ENCODE measurements at regions not wholly inside any gene's neighbourhood (a gene's known extent, or its start where the extent isn't known, plus 50 kb on each side); places are given as distances from the start of the nearest gene placed in this dataset.

DNA sequence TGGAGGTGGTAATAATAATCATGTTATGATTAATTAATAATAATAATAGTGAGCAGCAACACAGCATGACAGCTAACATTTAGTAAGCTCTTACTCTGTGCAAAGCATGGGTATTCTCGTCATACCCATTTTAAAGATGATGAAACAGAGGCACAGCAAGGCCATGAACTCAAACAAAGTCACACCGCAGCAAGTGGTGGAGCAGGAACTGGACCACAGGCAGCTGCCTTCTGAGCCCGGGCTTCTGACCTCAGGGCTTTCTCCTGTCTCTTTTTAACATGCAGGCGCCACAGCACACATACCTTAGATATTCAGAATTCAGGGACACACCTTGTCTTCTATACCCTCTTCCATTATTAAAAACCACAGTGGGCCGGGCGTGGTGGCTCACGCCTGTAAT lies 50.7 kb upstream of the SPATA12 start:
- H3K36me3 ChIP-seq: no peaks in the 10 kb centered on the region

DNA sequence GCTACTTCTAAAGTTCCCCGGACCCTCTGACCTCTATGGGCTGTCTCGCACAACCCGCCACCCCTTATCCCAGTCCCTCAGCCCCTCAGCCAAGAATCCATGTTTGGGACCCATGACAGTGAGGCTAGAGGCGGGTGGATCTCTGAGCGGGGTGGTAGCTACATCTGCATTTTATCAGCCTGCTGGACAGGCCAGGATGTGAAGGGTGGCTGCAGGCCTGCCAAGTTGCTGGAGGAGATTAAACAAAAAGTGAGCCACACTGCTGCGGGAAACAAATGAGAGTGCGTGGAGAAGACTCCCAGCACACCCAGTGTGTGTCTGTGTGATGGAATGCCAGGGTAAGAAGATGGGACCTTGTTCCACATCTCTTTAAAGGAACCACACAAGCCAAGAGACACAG lies 51.1 kb upstream of the SPATA12 start:
- H3K4me3 ChIP-seq: no peak overlapping the region
- H3K36me3 ChIP-seq: no peaks in the 10 kb centered on the region
- H3K27me3 ChIP-seq: no peaks in the 10 kb centered on the region
- DNase-seq: no peak
- no peaks in the 10 kb centered on the region for H3K9me3 ChIP-seq

More for the DNA sequence above, 50.7 kb upstream of the SPATA12 start:
- no peak for DNase-seq
- Histone ChIP-seq H3K4me3 (no peak overlapping the region), H3K9me3 (no peaks in the 10 kb centered on the region), H3K27me3 (no peaks in the 10 kb centered on the region)

DNA sequence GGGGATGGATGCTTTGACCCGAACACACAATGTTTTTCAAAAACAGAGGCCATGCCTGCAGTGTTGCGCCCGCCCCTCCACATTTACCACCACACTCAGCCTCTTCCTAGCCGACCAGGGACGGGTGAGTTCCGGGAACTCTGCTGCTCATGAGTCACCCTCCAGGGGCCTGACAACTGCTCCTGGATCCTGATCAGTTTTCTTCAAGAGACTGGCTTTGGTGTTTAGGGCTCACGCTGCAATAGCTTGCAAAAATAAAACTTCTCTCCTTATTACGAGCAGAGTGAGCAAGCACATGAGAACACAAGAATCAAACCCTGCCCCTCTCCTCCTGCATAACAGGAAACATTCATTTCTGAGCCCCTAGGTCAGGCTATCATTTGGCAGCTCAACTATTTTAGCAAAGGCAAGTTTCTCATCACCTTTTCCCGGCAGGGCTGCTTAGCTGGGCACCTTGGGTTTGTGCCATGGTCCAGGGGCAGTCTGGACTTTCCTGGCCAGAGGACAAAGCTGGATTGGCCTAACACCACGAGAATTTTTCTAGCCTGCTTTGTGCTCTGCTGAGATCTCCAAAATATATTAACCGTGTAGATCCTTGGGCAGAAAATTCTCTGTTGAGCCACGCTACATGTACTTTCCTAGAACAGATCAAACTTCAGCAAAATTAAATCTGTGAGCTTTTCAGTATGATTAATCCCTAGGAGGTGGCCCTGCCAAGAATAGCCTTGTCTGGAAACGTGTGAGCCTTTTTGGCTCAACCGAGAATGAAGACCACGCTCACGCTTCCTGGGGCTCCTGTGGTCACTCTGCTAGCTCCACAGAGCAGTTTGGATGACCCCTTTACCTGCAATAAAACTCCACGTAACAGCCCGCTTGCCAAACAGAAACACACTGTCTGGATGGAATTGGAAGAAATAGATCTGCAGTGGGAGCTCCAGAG lies 52.7 kb upstream of the SPATA12 start:
- DNase-seq: peak; percentile 84
- Histone ChIP-seq H3K4me3 (no peak overlapping the region), H3K27me3 (no peaks in the 10 kb centered on the region), H3K36me3 (no peaks in the 10 kb centered on the region), H3K9me3 (no peaks in the 10 kb centered on the region)

DNA sequence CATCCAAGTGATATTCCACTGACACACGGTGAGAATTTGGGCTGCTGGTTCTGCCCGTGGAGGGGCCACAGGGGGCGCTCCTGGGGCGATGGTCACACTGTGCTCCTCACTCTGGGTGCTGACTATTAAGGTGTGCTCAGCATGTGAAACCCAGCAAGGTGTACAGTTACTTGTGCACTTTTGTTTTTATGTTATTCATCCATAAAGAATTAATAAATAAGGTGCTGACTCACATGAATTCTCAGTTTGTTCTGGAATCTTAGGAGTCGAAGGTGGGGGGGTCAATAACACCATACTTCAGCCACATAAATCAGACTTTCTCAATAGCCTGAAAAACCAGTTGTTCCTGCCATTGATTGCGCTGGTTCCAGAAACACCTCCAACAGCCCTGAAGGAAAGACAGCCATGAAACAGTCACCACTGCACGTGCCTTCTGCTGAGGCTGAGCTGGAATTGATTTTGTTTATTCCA lies 53.5 kb upstream of the SPATA12 start:
- Histone ChIP-seq H3K27me3 (no peaks in the 10 kb centered on the region), H3K36me3 (no peaks in the 10 kb centered on the region), H3K9me3 (no peaks in the 10 kb centered on the region), H3K4me3 (no peak overlapping the region)
- no peak for DNase-seq

DNA sequence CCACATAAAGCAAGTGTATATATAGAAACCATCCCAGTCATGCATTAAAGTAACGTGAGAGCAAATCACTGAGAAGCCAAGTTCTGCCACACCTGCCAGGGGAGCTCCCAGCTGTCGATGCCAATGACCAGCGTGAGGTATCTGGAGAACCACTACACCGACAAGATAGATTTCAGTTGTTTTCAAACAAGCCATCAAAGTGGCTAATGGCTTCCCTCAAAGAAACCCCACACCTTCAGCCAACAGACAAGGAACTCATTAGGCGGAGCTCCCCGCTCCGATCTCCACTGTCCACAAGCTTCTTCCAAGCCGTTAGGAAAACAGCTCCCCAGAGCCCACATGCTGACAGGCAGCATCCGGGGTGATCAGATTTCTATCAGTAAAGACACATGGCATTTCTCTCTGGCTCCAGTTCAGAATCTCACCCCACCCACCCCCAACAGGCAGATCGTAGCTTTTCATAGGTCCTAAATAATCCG lies 54.2 kb upstream of the SPATA12 start:
- Histone ChIP-seq H3K36me3 (no peaks in the 10 kb centered on the region), H3K27me3 (no peaks in the 10 kb centered on the region), H3K4me3 (no peak overlapping the region), H3K9me3 (no peaks in the 10 kb centered on the region)
- no peak for DNase-seq

DNA sequence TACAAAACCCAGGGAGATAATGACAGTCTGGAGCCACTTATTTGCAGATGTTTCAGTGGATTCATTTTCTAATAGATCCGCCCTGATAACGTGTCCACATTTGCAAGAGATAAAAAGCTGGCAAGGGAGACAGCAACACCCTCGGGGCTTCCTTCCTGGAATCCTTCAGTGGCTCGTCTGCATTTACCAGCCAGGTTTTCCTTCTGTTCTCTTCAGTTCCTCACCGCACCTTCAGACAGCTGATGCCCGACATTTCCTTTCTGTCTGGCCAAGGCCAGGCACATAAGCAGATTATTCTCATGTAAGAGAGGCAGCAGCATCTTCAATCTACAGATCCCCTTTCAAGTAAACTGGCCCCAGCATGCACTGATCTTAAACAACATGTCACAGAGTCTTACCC lies 56.2 kb upstream of the SPATA12 start:
- H3K27me3 ChIP-seq: no peaks in the 10 kb centered on the region
- H3K36me3 ChIP-seq: no peaks in the 10 kb centered on the region
- DNase-seq: no peak
- H3K9me3 ChIP-seq: no peaks in the 10 kb centered on the region
- H3K4me3 ChIP-seq: no peak overlapping the region

DNA sequence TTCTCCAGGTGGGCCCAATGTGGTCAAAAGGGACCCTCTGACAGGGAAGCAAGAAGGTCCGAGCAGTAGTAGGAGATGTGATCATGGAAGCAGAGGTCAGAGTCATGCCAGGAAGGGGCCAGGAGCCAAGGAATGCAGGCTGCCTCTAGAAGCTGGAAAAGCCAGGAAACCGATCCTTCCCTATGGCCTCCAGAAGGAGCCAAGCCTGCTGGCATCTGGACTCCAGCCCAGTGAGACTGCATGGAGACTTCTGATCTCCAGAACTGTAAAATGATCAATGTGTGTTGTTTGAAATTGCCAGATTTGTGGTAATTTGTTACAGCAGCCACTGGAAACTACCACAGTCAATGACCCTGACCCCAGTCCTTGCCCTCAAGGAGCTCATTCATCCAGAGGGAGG lies 56.8 kb upstream of the SPATA12 start:
- peak; percentile 67 for DNase-seq

DNA sequence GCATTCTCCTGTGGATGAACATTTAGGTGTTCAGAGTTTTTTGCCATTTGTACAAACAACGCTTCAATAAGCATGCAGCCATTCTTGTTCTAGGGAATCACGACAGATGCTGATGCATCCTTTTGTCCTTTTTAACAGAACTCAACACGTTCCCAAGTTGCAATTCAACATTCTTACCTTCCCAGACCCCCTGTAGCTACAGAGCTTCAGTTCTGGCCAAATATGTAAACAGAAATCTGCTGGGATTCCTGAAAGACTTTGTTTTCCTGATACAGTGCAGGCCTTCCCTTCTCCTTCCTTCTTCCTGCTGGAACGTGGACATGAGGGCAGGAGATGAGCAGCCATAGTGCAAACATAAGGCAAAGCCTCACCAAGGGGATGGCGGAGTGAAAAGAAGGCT lies 59.1 kb upstream of the SPATA12 start:
- no peaks in the 10 kb centered on the region for H3K36me3 ChIP-seq

More for the DNA sequence above, 56.8 kb upstream of the SPATA12 start:
- Histone ChIP-seq H3K4me3 (no peak overlapping the region), H3K36me3 (no peaks in the 10 kb centered on the region), H3K27me3 (no peaks in the 10 kb centered on the region), H3K9me3 (no peaks in the 10 kb centered on the region)

DNA sequence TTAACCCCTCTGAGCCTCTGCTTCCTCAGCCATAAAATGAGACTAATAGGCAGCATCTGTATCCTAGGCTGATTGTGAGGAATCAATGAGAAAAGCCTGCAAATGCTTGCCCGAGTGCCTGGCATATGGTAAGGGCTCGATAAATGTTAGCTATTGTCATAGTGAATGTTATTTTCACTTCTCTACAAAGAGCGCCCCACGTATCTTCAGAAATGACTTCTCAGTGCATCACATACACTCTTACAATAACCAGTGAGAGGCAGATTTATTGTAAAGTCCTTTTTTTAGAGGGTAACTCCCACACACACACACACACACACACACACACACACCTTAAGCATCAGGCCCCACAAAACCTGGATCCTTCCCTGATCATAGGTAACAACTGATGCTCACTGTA lies 60.5 kb upstream of the SPATA12 start:
- Histone ChIP-seq H3K27me3 (no peaks in the 10 kb centered on the region), H3K36me3 (no peaks in the 10 kb centered on the region), H3K9me3 (no peaks in the 10 kb centered on the region), H3K4me3 (no peak overlapping the region)
- DNase-seq: no peak

More for the DNA sequence above, 59.1 kb upstream of the SPATA12 start:
- no peak for DNase-seq
- no peaks in the 10 kb centered on the region for H3K27me3 ChIP-seq
- H3K4me3 ChIP-seq: no peak overlapping the region
- H3K9me3 ChIP-seq: no peaks in the 10 kb centered on the region

DNA sequence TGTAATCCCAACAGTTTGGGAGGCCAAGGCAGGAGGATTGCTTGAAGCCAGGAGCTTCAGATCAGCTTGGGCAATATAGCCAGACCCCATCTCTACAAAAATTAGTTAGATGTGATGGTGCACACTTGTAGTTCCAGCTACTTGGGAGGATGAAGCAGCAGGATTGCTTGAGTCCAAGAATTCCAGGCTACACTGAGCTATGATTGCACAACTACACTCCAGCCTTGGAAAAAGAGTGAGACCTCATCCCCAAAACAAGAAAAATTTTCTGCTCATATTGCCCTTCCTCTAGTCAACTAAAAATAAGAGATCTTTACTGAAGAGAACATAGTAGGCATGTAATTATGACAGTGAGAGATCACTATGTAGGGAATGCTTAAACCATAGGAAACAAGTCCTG lies 60.9 kb upstream of the SPATA12 start:
- H3K36me3 ChIP-seq: no peaks in the 10 kb centered on the region
- no peak for DNase-seq
- H3K9me3 ChIP-seq: no peaks in the 10 kb centered on the region
- H3K27me3 ChIP-seq: no peaks in the 10 kb centered on the region
- no peak overlapping the region for H3K4me3 ChIP-seq

DNA sequence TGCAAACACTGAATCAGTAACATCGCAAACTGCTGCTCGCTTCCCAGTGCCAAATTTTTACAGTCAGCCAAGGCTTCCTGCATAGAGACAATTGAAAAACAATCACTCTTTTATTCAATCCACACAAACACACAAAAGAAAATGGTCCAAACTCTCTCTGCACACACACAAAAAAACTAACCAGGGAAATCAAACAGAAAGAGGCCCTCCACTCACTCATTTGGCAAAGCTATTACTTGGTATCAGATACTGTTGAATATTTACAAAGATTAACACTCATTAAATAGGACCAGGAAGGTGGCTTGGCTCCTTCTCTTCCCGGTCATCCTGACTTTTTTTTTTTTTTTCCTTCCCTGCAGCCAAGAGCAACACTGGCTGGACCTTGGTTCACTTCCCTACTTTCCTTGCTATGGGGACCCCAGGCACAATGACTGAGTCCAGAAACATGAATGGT lies 62.4 kb upstream of the SPATA12 start:
- no peaks in the 10 kb centered on the region for H3K9me3 ChIP-seq
- no peak overlapping the region for H3K4me3 ChIP-seq
- no peaks in the 10 kb centered on the region for H3K27me3 ChIP-seq
- DNase-seq: no peak
- no peaks in the 10 kb centered on the region for H3K36me3 ChIP-seq

DNA sequence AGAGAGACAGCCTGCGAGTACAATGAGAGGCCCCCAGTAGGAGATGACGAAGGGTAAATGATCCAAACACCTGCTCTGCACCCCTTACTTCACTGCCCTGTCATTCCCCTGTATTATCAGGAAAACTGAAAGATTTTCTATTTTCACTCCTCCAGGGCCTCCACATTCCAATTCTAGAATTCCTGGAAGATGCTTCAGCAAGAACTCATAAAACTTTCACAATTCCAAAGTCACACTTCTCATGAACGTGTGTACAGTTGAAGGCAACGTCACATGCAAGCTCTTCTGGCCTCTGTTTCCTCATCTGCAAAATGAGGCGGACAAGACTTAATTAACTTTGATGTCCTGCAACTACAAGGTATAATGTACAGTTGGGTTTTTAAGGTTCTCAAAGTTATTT lies 62.8 kb upstream of the SPATA12 start:
- DNase-seq: no peak
- no peaks in the 10 kb centered on the region for H3K27me3 ChIP-seq

DNA sequence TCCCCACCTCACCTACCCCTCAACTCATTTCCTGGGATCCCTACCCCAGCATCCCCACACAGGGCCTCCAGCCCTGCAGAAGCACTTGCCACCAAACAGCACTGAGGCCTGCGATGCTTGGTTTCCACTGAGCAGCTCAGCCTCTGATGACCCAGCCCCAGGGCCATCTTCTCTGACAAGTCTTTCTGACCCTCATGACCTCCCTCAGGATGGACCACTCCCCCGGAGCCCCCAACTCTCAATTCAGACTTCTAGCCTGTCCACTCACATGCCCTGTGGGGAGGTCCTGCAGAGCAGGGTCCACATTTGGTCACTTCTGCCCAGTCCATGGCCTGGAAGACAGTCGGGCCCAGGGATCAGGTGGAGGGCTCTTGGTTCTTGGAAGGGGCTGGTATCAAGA lies 63.4 kb upstream of the SPATA12 start:
- Histone ChIP-seq H3K27me3 (no peaks in the 10 kb centered on the region), H3K4me3 (no peak overlapping the region), H3K36me3 (no peaks in the 10 kb centered on the region), H3K9me3 (no peaks in the 10 kb centered on the region)
- no peak for DNase-seq

More for the DNA sequence above, 62.8 kb upstream of the SPATA12 start:
- Histone ChIP-seq H3K36me3 (no peaks in the 10 kb centered on the region), H3K9me3 (no peaks in the 10 kb centered on the region), H3K4me3 (no peak overlapping the region)

DNA sequence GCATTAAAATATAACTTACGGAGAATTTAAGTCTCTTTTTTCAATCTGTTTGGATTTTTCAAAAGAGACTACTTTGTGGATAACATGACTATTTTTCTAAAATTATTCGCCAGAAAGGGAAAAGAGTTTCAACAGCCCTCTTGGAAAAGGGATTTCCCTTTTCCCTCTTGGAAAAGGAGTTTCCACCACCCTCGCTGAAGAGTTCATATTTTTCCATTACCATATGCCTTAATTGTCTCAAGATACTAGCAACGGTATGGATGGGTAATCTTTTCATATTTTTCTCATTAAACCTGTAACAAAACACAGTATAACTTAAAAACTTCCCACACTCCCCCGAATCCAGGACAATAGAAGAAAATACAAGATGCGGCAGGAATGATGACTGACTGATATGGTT lies 66.1 kb upstream of the SPATA12 start:
- no peak for DNase-seq
- no peaks in the 10 kb centered on the region for H3K27me3 ChIP-seq
- no peaks in the 10 kb centered on the region for H3K36me3 ChIP-seq
- H3K4me3 ChIP-seq: no peak overlapping the region
- H3K9me3 ChIP-seq: no peaks in the 10 kb centered on the region

DNA sequence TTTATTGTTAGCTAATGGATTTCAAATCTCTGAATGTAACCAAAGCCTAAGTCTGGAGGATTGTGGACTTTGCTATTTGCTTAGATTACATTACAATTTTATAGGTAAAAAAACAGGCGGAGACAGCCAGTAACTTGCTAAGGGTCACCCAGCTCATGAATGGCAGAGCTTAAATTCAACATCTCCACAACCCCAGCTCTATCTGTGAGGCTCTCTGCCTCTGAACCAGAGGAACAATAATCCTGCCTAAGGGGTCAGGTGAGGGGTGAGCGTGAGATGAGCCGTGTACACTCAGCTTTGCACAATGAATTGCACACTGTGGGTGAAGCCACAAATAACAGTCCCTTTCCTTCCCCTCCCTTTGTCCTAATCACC lies 69.8 kb upstream of the SPATA12 start:
- H3K27me3 ChIP-seq: no peaks in the 10 kb centered on the region
- H3K9me3 ChIP-seq: no peaks in the 10 kb centered on the region
- DNase-seq: no peak
- H3K4me3 ChIP-seq: no peak overlapping the region
- H3K36me3 ChIP-seq: no peaks in the 10 kb centered on the region

DNA sequence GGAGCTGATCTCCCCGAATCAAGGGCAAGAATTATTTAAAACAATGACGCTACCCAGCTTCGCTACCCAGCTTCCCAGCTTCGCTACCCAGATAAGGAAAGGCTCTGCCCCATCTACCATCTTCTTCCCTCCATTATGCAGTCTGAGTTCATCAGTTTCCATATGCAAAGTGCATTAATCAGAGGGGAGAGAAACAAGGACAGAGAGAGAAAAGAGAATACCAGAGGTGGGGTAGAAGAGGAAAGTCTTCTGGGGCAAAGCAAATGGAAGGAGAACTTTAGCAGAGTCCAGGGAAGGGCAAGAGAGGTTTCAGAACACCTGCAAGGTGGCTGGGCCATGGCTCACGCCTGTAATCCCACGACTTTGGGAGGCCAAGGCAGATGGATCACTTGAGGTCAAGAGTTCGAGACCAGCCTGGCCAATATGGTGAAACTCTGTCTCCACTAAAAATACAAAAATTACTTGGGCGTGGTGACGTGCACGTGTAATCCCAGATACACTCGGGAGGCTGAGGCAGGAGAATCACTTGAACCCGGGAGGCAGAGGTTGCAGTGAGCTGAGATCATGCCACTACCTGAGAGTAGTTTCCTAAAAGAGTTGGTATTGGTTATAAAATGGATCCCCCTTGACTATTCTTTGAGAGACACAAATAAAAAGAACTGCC lies 70.4 kb upstream of the SPATA12 start:
- DNase-seq: no peak

DNA sequence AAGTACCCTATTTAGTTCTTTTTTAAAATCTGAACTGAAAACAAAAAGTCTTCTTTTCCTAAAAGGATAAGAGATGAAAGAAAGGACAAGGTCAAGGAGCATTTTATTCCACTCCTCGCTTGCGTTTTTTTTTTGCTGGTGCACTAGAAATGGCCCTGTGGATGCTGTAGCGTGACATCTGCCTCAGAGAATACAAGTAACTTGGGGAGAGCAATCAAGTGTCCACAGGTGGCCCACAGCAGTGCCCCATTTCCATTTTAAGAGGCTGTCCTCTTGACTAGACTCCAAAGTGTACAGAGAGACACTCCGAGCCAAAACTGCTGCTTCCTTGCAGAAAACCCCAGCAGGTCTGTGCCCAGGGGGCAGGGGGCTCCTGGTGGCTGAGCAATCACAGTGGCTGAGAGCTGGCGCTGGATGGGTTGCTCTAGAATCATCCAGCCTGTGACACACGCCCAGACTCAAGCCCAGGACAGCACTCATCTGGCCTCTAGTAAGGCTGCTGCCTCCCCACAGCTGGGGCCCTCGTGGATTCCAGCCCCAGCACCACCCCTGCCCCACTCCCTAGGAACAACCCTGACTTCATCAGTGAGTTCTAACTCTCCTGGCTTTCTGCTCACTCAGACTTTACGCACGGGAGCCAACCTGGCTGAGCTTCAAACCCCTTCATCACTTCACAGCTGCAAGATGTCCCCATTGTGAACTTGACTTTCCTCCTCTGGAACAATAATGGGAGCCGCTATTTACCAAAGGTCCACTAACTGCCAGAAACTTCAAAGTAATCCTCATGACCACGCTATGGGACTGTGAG lies 71.1 kb upstream of the SPATA12 start:
- H3K36me3 ChIP-seq: no peaks in the 10 kb centered on the region
- no peak for DNase-seq
- no peaks in the 10 kb centered on the region for H3K9me3 ChIP-seq
- H3K27me3 ChIP-seq: no peaks in the 10 kb centered on the region
- H3K4me3 ChIP-seq: no peak overlapping the region

More for the DNA sequence above, 70.4 kb upstream of the SPATA12 start:
- no peaks in the 10 kb centered on the region for H3K36me3 ChIP-seq
- H3K4me3 ChIP-seq: no peak overlapping the region
- no peaks in the 10 kb centered on the region for H3K27me3 ChIP-seq
- no peaks in the 10 kb centered on the region for H3K9me3 ChIP-seq

All from MG63 (cell line).